Stimulated activated CD4-positive, alpha-beta T cell treated with anti-CD3 and anti-CD28 coated beads, Interleukin-4, amount 100 ng/mL, for 24 hours (primary cell): ENCODE measurements at regions not wholly inside any gene's neighbourhood (a gene's known extent, or its start where the extent isn't known, plus 50 kb on each side); places are given as distances from the start of the nearest gene placed in this dataset.

Source experiments
- DNase-seq: peaks from one replicate; pipeline ENCODE4 v3.0.0-alpha.2; 2020

DNA sequence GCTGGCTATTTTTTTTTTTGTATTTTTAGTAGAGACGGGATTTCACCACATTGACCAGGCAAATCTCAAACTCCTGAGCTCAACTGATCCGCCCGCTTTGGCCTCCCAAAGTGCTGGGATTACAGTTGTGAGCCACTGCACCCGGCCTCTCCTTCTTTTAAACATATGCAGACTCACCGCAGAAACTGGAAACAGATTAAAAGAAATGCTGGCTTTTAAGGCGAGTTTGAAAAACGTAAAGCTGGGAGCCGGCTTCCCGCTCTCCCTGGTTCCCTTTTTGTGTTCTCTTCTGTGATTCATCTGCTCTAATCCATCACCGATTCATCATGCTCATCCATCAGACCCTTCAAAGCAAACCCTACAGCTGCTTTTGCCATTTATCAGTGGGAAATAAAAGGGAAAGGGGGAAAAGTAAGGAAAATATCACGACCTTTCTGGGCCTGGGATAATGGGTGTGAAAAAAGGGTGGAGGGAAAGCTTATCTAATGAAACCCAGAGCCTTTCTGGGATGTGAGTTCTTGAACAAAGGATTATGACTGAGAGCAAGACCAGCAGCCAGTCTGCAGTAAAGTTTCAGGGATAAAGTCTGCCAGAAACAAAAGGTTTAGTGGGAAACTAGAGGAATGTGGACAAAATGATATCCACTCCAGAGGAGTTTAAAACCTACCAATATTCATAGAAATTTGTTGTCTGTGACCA, 92.3 kb upstream of the LRIG1 start:
- no peak for DNase-seq

DNA sequence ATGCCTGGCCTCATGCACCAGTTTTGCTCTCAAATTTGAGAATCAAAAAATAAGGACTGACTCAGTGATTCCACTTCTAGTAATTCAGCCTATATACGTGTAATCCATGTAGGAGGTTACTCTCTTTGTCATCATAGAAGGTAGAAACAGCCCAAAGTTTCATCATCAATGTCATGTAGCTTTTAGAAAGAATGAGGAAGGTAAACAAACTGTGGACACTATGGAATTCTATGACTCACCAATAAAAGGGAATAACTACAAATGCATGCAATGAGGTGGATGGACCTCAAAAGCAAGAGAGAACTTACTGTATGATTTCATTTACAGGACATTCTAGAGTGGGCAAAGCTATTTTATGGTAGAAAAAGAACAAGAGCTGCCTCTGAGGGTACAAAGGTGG, 93.2 kb upstream of the LRIG1 start:
- DNase-seq: no peak

GRCh38 chr3:66597308-66597863, 96.6 kb upstream of the LRIG1 start:
- DNase-seq: no peak

DNA sequence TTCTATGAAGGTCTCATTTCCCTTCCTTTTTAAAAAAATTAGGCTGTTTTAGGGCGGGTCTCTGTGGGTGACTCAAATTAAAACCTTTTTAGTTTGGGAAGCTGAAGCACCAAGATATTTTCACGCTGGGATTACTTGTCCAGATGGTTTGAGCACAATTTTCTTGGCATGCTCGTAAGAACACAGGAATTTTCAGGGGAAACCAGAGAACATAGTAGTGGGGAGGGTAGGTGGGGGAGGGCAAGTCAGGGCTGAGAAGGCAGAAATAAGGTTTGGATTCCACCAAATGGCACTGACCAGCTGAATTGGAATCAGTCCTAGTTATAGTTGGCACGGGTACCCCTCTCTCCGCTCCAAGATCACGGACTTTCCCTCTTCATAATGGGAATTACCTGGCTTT, 97.3 kb upstream of the LRIG1 start:
- DNase-seq: no peak

GRCh38 chr3:66602237-66602636, 101.4 kb upstream of the LRIG1 start:
- no peak for DNase-seq

- DNase-seq: no peak
These were observed 101.9 kb upstream of the LRIG1 start for GRCh38 chr3:66602691-66603090.

DNA sequence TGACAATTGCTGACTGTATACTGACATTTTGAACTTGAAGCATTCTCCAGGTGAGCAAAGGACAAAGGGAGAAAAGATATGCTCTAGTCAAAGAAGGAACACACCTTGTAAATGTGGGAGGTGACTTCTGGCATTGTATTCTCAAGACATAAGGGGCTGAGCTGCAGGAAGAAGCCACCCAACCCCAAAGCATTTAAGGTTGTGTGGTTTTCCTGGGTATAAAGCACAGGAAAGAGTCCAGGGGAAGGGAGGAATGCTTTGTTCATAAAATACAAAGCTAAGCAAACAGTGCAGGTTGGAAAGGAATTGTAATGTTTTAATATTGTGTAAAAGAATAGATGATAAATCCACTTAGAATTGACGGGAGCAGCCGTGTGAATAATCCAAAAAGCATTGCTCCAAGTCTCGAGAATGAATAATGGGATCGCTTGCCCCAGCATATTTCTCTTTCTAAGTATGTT, 102.4 kb upstream of the LRIG1 start:
- DNase-seq: no peak

DNA sequence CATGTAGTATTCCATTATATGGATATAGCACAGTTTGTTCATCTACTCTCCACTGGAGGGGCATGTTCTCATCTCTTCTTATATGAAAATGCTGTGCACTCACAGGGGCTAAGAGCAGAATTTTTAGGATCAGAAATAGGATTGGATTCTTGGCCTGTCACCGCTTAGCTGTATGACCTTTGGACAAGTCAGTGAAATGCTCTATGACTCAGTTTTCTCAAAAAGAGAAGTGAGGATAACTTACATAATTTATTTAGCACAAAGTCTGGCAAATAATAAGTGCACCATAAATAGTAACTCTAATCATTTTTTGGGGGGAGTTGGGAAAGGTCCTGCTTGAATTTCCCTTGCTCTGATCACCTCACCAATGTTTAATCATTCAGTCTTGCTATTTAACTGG, 103.7 kb upstream of the LRIG1 start:
- no peak for DNase-seq

DNA sequence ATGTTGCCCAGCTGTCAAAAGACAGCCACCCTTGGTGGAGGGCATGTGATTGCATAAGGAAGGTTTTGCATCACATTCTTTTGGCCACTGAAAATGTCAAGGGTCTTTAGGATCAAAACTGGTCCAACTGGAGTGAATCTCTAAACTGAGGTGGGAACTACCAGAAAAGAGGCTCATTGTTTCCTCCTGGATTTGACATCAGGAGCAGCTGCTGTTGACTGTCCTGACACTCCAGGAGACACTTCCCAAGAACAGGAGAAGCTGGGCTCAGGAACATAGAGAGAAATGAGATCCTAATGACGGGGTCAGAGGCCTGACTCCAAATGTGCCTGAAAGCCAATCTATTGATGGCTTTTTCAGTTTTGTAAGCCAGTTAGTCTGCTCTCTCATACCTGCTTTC, 105.3 kb upstream of the LRIG1 start:
- no peak for DNase-seq

GRCh38 chr3:66606868-66607267, 106.0 kb upstream of the LRIG1 start:
- DNase-seq: no peak

- DNase-seq: no peak
These were observed 109.1 kb upstream of the LRIG1 start for GRCh38 chr3:66609660-66610561.

DNA sequence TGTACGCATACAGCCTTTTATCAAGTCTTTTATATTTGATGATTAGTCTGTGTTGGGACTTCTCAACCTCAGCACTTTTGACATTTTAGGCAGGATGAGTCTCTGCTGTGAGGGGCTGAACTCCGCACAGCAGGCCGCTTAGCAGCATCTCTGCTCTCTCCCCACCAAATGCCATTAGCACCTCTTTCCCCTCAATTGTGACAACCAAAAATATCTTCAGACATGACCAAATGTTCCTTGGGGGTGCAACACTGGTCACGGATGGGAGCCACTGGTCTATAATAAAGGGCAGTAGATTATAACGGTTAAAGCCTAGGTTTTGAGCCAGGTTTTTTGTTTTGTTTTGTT, 109.7 kb upstream of the LRIG1 start:
- no peak for DNase-seq

GRCh38 chr3:66615643-66616301, 115.0 kb upstream of the LRIG1 start:
- no peak for DNase-seq

- DNase-seq: no peak
These were observed 116.5 kb upstream of the LRIG1 start for GRCh38 chr3:66617351-66617750.

DNA sequence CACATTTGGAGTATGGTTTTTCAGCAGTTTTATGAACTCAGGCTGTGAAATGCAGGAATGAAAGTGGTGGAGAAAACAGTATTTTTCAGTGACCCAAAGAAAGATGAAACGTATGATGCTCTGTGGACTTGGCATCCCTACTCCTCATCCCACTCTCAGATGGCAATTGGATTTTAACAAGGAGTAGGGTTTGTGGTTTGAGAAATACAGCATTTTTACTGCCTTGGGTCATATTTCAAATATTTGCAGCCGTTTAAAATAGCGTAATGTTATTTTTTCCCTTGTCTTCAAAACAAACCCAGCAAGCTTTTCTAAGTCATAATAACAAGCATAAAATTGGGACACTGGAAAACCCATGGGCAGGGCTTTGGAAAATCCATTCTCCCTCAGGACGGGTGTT, 117.2 kb upstream of the LRIG1 start:
- no peak for DNase-seq

DNA sequence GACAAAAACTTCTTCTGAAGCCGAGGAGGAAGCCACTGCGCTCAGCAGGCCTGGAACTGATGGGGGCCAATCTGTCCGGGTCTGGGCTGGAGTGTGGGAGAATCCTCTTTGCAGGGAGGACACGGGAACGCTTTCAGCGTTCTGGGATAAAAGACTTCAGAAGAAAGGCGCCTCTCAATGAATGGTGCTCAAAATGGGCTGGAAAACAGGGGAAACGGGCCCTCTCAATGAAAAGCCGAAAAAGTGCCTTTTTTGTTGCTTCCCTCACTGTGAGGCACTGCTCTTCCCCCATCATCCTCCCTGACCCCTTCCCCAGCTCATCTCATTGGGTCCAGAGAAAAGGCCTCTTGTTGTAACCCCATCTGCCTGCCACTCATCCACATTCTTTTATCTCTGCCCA, 119.5 kb upstream of the LRIG1 start:
- DNase-seq: no peak

- DNase-seq: no peak
These were observed 122.1 kb upstream of the LRIG1 start for GRCh38 chr3:66622756-66623457.

- no peak for DNase-seq
These were observed 124.8 kb upstream of the LRIG1 start for GRCh38 chr3:66625505-66626216.

DNA sequence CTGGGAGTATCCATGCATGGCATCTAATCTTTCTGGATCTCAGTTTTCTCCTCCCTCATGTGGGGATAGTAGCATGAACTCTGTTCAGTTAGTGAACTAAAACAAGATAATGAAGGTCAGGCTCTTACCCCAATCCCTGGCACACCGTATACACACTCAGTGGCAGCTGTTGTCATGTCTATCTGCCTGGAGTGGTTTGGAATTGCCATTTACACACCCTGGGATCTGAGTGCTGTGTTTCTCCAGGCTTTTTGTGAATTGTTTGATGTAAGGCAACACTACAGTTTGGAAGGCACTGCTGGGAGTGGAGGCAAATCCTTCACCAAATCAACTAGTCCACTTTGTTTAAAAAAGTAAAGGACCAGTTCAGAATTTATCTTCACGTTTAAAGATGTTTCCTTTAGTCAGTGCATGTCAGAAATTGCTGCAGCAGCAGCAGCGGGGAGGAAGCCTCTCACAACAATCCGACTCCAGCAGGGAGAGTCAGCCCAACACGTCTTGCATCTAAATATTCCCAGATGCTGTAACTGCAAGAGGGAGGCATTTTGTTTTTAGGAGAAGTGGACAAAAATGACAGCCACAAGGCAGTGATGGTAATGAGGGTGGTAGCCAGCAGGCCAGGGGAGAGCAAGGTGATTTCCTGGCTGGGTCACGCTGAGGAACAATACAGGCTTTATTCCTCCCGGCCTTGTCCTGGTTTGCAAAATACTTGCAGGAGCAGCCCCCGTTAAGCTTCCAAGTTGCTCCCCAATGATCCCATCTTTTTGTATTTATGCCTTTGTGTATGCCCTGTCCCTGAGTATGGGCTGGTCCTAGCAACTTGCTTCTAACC, 128.5 kb upstream of the LRIG1 start:
- DNase-seq: no peak

DNA sequence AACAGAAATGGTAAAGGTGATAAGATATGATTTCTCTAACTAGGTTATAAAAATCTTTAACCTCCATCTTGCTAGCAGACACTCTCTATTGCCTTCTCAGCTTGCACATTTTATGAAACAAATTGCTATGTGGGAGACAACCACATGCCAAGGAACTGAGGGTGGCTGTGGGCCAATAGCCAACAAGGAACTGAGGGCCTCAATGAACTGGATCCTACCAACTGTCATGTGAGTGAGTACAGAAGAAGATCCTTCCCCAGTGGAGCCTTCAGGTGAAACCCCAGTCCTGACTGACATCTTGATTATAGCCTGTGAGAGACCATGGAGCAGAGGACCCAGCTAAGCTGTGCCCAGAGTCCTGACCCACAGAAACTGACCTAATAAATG, 129.2 kb upstream of the LRIG1 start:
- no peak for DNase-seq
